Suprapubic skin (tissue), 4 donors: ENCODE measurements at regions not wholly inside any gene's neighbourhood (a gene's known extent, or its start where the extent isn't known, plus 50 kb on each side); places are given as distances from the start of the nearest gene placed in this dataset.

Source experiments
- DNase-seq, 2 donors: peaks; one replicate each; pipeline ENCODE4 v3.0.0-alpha.2; 2019; ENCODE audit warnings: low spot score in 2 of 2
- H3K27ac ChIP-seq: fragments of 200-600 bp; sonication (generic); one replicate; pipeline ENCODE4 v1.5.1; 2019
- H3K27me3 ChIP-seq: fragments of 200-600 bp; sonication (generic); one replicate; pipeline ENCODE4 v1.5.1; 2019
- H3K36me3 ChIP-seq: fragments of 200-600 bp; sonication (generic); one replicate; pipeline ENCODE4 v1.5.1; 2019
- H3K4me1 ChIP-seq: fragments of 200-600 bp; sonication (generic); one replicate; pipeline ENCODE4 v1.5.1; 2019
- H3K4me3 ChIP-seq: fragments of 200-600 bp; sonication (generic); one replicate; pipeline ENCODE4 v1.5.1; 2019; ENCODE audit warnings: mild to moderate bottlenecking
- H3K9me3 ChIP-seq: fragments of 200-600 bp; sonication (generic); one replicate; pipeline ENCODE4 v1.5.1; 2019
- EP300 ChIP-seq: sonication (generic); formaldehyde crosslinking; IDR thresholded peaks from one replicate; pipeline ENCODE4 v1.6.1; 2017; ENCODE audit warnings: antibody characterized with exemption
- POLR2A ChIP-seq, 2 donors: fragments of 450-650 bp; IDR thresholded peaks; one replicate each; pipeline ENCODE4 v1.6.1; 2017; ENCODE audit warnings: antibody characterized with exemption in 2 of 2, mild to moderate bottlenecking in 2 of 2, moderate library complexity in 2 of 2
- POLR2AphosphoS5 ChIP-seq, 3 donors: sonication (generic); formaldehyde crosslinking; IDR thresholded peaks; one replicate each; pipeline ENCODE4 v1.6.1; 2017; ENCODE audit warnings: antibody characterized with exemption in 3 of 3
- WGBS: methylation state at CpG from one replicate; pipeline ENCODE4 v1.1.5; 2018; 5-methylcytosine and 5-hydroxymethylcytosine counted together
- TF ChIP-seq, protein P1 (sequence below), 2 donors: fragments of 200-600 bp in 1 of 2; fragments of 450-650 bp in 1 of 2; sonication (generic) in 1 of 2; IDR thresholded peaks; one replicate each; pipeline ENCODE4 v1.5.1; 2016 to 2019; ENCODE audit warnings: antibody characterized with exemption in 2 of 2, mild to moderate bottlenecking in 1 of 2, moderate library complexity in 1 of 2

DNA sequence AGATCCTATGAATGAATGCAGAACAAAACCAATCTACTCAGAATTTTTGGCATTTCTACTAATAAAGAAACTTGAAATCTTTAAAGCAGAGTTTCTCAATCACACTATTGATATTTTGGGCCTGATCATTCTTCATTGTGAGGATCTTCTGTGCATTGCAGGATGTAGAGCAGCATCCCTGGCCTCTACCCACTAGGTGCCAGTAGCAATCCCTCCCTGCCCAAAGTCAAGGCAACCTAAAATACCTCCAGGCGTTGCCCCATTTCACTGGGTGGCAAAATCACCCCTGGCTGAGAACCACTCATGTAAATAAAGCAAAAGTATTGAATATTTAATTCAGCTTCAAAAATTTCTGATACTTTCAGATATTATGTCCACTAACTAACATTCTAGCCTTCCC is 213.0 kb downstream of the SP3 start:
- TF ChIP-seq, protein P1, sequence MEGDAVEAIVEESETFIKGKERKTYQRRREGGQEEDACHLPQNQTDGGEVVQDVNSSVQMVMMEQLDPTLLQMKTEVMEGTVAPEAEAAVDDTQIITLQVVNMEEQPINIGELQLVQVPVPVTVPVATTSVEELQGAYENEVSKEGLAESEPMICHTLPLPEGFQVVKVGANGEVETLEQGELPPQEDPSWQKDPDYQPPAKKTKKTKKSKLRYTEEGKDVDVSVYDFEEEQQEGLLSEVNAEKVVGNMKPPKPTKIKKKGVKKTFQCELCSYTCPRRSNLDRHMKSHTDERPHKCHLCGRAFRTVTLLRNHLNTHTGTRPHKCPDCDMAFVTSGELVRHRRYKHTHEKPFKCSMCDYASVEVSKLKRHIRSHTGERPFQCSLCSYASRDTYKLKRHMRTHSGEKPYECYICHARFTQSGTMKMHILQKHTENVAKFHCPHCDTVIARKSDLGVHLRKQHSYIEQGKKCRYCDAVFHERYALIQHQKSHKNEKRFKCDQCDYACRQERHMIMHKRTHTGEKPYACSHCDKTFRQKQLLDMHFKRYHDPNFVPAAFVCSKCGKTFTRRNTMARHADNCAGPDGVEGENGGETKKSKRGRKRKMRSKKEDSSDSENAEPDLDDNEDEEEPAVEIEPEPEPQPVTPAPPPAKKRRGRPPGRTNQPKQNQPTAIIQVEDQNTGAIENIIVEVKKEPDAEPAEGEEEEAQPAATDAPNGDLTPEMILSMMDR (IDR thresholded peaks at IDR 0.05): no peak
- no peak for TF ChIP-seq POLR2AphosphoS5 (IDR thresholded peaks at IDR 0.05)
- Histone ChIP-seq H3K27ac (no peak overlapping the region), H3K27me3 (no peaks in the 10 kb centered on the region), H3K4me3 (no peak overlapping the region), H3K4me1 (no peaks in the 10 kb centered on the region), H3K36me3 (no peaks in the 10 kb centered on the region), H3K9me3 (no peaks in the 10 kb centered on the region)
- no peak for DNase-seq
- 33% methylated on average over 1 of the region's 1 CpG for WGBS

DNA sequence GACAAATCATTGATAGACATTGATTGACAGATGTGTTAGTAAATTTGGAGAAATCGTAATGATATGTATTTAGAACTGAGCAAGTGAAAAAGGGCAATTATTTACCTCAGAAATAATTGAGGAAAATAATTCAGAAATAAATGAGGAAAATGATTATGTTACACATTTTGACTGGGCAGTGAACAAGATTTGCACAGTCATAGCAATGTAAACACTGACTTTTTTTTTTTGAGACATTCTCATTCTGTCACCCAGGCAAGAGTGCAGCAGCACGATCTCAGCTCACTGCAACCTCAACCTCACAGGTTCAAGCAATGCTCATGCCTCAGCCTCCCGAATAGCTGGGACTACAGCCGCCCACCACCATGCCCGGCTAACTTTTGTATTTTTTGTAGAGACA is 211.7 kb downstream of the SP3 start:
- 90% methylated on average over 5 of the region's 5 CpGs for WGBS
- DNase-seq: no peak
- Histone ChIP-seq H3K27ac (no peak overlapping the region), H3K9me3 (no peaks in the 10 kb centered on the region), H3K4me1 (no peaks in the 10 kb centered on the region), H3K36me3 (no peaks in the 10 kb centered on the region), H3K4me3 (no peak overlapping the region), H3K27me3 (no peaks in the 10 kb centered on the region)
- no peak for TF ChIP-seq EP300
- TF ChIP-seq POLR2AphosphoS5 (IDR thresholded peaks at IDR 0.05): no peak
- no peak for TF ChIP-seq POLR2A (IDR thresholded peaks at IDR 0.05)
- TF ChIP-seq, protein P1 (IDR thresholded peaks at IDR 0.05): no peak

DNA sequence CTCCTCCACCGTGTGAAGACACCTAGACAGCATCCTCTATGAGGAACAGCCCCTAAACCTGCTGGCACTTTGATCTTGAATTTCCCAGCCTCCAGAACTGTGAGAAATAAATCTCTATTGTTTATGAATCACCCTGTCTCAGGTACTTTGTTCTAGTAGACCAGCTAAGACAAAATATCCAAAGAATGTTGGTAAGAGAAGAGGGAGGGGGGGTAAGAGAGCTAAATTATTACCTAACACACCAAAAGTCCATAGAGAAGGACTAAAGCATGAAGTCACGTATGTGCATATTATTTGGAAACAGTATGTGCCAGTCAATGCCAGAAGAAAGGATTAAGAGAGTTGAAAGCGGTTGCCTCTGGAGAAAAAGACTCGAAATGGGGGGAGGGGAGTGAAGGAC is 211.0 kb downstream of the SP3 start:
- WGBS: 81% methylated on average over 4 of the region's 4 CpGs
- H3K4me3 ChIP-seq: no peak overlapping the region
- no peaks in the 10 kb centered on the region for H3K36me3 ChIP-seq
- DNase-seq: no peak
- H3K4me1 ChIP-seq: no peaks in the 10 kb centered on the region
- H3K27ac ChIP-seq: no peak overlapping the region
- H3K27me3 ChIP-seq: no peaks in the 10 kb centered on the region
- no peaks in the 10 kb centered on the region for H3K9me3 ChIP-seq
- TF ChIP-seq POLR2A (IDR thresholded peaks at IDR 0.05) (no peak), POLR2AphosphoS5 (IDR thresholded peaks at IDR 0.05) (no peak), EP300 (no peak)
- TF ChIP-seq, protein P1 (IDR thresholded peaks at IDR 0.05): no peak

DNA sequence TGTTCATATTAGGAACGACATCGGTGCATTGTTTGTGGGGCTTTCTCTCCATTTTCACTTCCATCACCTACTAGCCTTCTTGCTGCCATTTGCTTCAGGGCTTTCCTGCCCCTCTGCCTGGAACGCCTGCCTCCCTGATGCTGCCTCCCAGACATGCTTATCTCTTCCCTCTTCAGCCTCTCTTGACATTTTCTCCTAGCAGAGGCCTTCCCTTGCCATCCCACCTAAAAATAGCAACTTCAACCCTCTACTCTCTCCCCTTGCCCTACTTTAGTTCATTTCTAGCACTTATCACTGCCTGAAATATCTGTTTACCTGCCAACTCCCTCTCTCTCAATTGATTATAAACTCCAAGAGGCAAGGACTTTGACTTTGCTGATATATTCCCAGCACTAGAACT is 210.3 kb downstream of the SP3 start:
- no peak for DNase-seq
- H3K27me3 ChIP-seq: no peaks in the 10 kb centered on the region

DNA sequence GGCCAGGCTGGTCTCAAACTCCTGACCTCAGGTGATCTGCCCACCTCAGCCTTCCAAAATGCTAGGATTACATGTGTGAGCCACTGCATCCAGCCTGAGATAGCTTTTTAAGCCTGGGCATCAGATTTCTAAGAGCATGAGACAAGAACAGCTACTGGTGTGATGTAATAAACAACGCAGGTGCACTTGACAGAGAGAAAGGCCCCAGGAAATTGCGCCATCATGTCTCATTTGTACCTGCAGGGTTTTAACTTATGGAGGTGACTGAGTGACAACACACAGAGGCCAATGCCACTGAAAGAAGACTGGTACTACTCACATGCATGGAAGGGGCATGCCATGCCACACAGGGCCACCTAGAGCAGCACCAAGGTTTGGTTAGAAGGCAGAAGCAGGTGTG is 209.4 kb downstream of the SP3 start:
- H3K27me3 ChIP-seq: no peaks in the 10 kb centered on the region
- TF ChIP-seq POLR2A (IDR thresholded peaks at IDR 0.05) (no peak), POLR2AphosphoS5 (IDR thresholded peaks at IDR 0.05) (no peak)
- TF ChIP-seq, protein P1 (IDR thresholded peaks at IDR 0.05): no peak
- H3K4me1 ChIP-seq: no peaks in the 10 kb centered on the region
- H3K4me3 ChIP-seq: no peak overlapping the region
- no peak for DNase-seq
- no peak overlapping the region for H3K27ac ChIP-seq
- H3K9me3 ChIP-seq: no peaks in the 10 kb centered on the region
- H3K36me3 ChIP-seq: no peaks in the 10 kb centered on the region
- whole genome bisulfite sequencing: 100% methylated on average over 2 of the region's 2 CpGs

More for the DNA sequence above, 210.3 kb downstream of the SP3 start:
- 94% methylated on average over 3 of the region's 3 CpGs for WGBS
- Histone ChIP-seq H3K4me1 (no peaks in the 10 kb centered on the region), H3K4me3 (no peak overlapping the region), H3K27ac (no peak overlapping the region), H3K9me3 (no peaks in the 10 kb centered on the region), H3K36me3 (no peaks in the 10 kb centered on the region)
- no peak for TF ChIP-seq POLR2AphosphoS5 (IDR thresholded peaks at IDR 0.05)
- no peak for TF ChIP-seq EP300
- TF ChIP-seq, protein P1 (IDR thresholded peaks at IDR 0.05): no peak
- no peak for TF ChIP-seq POLR2A (IDR thresholded peaks at IDR 0.05)
